HCT116 (cell line): ENCODE measurements at regions not wholly inside any gene's neighbourhood (a gene's known extent, or its start where the extent isn't known, plus 50 kb on each side); places are given as distances from the start of the nearest gene placed in this dataset.

ENCODE experiments used
- ATAC-seq: fragments of 200-7000 bp; cut with Tn5 transposase; 2 replicates; pipeline ENCODE4 v1.9.1; 2020; ENCODE audit warnings: mild to moderate bottlenecking, moderate library complexity
- BruUV-seq: library from RNA; stranded (reverse); fragments of 400-500 nt; replicated peaks from 2 replicates; lab custom pipeline; 2021; lab: Mats Ljungman, UMichigan
- CTCF ChIA-PET: fragments of 300-600 bp; sonication (Branson Sonifier 250); formaldehyde crosslinking; loops from one replicate; lab custom pipeline; 2021; ENCODE audit warnings: antibody characterized with exemption; lab: Charles Lee
- POLR2A ChIA-PET: fragments of 300-600, 350-600 bp; sonication (Branson Sonifier 250); formaldehyde crosslinking; loops from one replicate; lab custom pipeline; 2021; ENCODE audit warnings: antibody characterized with exemption; lab: Charles Lee
- RAD21 ChIA-PET, 2 experiments: fragments of 300-600 bp; sonication (Branson Sonifier 250); formaldehyde crosslinking; loops; one replicate each; lab custom pipeline; 2023; ENCODE audit warnings: low total read pairs in 2 of 2; ENCODE audit not compliant: uncharacterized antibody in 2 of 2, unreplicated experiment in 2 of 2, low non-redundant PET in 1 of 2; lab: Charles Lee
- DNase-seq: peaks from one replicate; pipeline ENCODE4 v3.0.0-alpha.2; 2010; ENCODE audit warnings: low read depth, low spot score
- H2AFZ ChIP-seq: fragments of 200-600 bp; shearing (Covaris generic), sonication (generic); 2 replicates; pipeline ENCODE4 v1.6.1; 2017; ENCODE audit warnings: low read depth, mixed run types, mixed read lengths, antibody characterized with exemption, low read length; ENCODE audit not compliant: poor library complexity, severe bottlenecking
- H3K27ac ChIP-seq: 2 replicates; pipeline ENCODE4 v1.5.1; 2012; ENCODE audit warnings: low read depth, low read length
- H3K27me3 ChIP-seq: fragments of 200-600 bp; sonication (generic); 2 replicates; pipeline ENCODE4 v1.6.1; 2016; ENCODE audit warnings: mixed run types, low read length, mixed read lengths; ENCODE audit not compliant: insufficient read depth
- H3K36me3 ChIP-seq, 2 experiments: fragments of 200-500 bp in 1 of 2; fragments of 200-600 bp in 1 of 2; sonication (Bioruptor generic) in 1 of 2; sonication (generic) in 1 of 2; 2 replicates each; pipeline versions ENCODE4 v1.5.1 to v1.6.1; 2014 to 2016; ENCODE audit warnings: low read length in 2 of 2, inconsistent platforms in 1 of 2, mixed read lengths in 1 of 2, mixed run types in 1 of 2; ENCODE audit not compliant: insufficient read depth in 2 of 2, control insufficient read depth in 1 of 2
- H3K4me1 ChIP-seq, 2 experiments: fragments of 200-600 bp in 1 of 2; sonication (generic) in 1 of 2; 2 replicates each; pipeline versions ENCODE4 v1.5.1 to v1.6.1; 2012 to 2017; ENCODE audit warnings: low read length in 2 of 2, inconsistent platforms in 1 of 2, mild to moderate bottlenecking in 1 of 2, mixed read lengths in 1 of 2, mixed run types in 1 of 2, moderate library complexity in 1 of 2; ENCODE audit not compliant: insufficient read depth in 2 of 2, control insufficient read depth in 1 of 2
- H3K4me2 ChIP-seq: fragments of 200-600 bp; sonication (generic); 2 replicates; pipeline ENCODE4 v1.6.1; 2017; ENCODE audit warnings: mixed run types, low read length, mixed read lengths
- H3K4me3 ChIP-seq, 2 experiments: fragments of 200-600 bp in 1 of 2; sonication (generic) in 1 of 2; replicated peaks in 1 of 2; 2 replicates each; pipeline ENCODE4 v1.5.1; 2011 to 2016; ENCODE audit warnings: low read length in 2 of 2, control low read depth in 1 of 2, low read depth in 1 of 2, mild to moderate bottlenecking in 1 of 2, mixed read lengths in 1 of 2, mixed run types in 1 of 2
- H3K79me2 ChIP-seq: fragments of 200-600 bp; sonication (generic); 2 replicates; pipeline ENCODE4 v1.6.1; 2017; ENCODE audit warnings: mild to moderate bottlenecking, mixed run types, low read length, moderate library complexity, mixed read lengths; ENCODE audit not compliant: insufficient read depth
- H3K9ac ChIP-seq: fragments of 200-600 bp; sonication (generic); 2 replicates; pipeline ENCODE4 v1.6.1; 2016; ENCODE audit warnings: low read length, mixed read lengths
- H3K9me2 ChIP-seq: fragments of 200-600 bp; sonication (generic), shearing (Covaris generic); 2 replicates; pipeline ENCODE4 v1.6.1; 2017; ENCODE audit warnings: mixed run types, mild to moderate bottlenecking, moderate library complexity; ENCODE audit not compliant: insufficient read depth
- H3K9me3 ChIP-seq, 2 experiments: fragments of 200-500 bp in 1 of 2; fragments of 200-600 bp in 1 of 2; sonication (Bioruptor generic) in 1 of 2; sonication (generic) in 1 of 2; 2 replicates each; pipeline ENCODE4 v1.6.1; 2014 to 2017; ENCODE audit warnings: low read length in 2 of 2, mixed read lengths in 2 of 2, inconsistent platforms in 1 of 2, low read depth in 1 of 2, mild to moderate bottlenecking in 1 of 2, mixed run types in 1 of 2, moderate library complexity in 1 of 2; ENCODE audit not compliant: control insufficient read depth in 1 of 2, insufficient read depth in 1 of 2
- H4K20me1 ChIP-seq: fragments of 200-600 bp; sonication (generic), shearing (Covaris generic); 2 replicates; pipeline ENCODE4 v1.6.1; 2017; ENCODE audit warnings: mixed run types, mild to moderate bottlenecking, moderate library complexity; ENCODE audit not compliant: insufficient read depth
- CBX3 ChIP-seq: IDR thresholded peaks from 2 replicates; pipeline ENCODE4 v1.6.1; 2012; ENCODE audit warnings: low read depth
- CEBPB ChIP-seq: IDR thresholded peaks from 2 replicates; pipeline ENCODE4 v1.6.1; 2012; ENCODE audit warnings: low read depth
- EGR1 ChIP-seq: IDR thresholded peaks from 2 replicates; pipeline ENCODE4 v1.6.1; 2012; ENCODE audit warnings: low read depth
- ELF1 ChIP-seq: IDR thresholded peaks from 2 replicates; pipeline ENCODE4 v1.6.1; 2012; ENCODE audit warnings: low read depth, borderline replicate concordance
- EZH2 ChIP-seq: fragments of 200-600 bp; sonication (generic); IDR thresholded peaks from 2 replicates; pipeline ENCODE4 v1.6.1; 2017; ENCODE audit warnings: antibody characterized with exemption, mixed run types
- JUND ChIP-seq: IDR thresholded peaks from 2 replicates; pipeline ENCODE4 v1.6.1; 2012
- POLR2AphosphoS5 ChIP-seq: IDR thresholded peaks from 2 replicates; pipeline ENCODE4 v1.6.1; 2011; ENCODE audit warnings: mild to moderate bottlenecking, low read depth, low read length, moderate library complexity
- SIN3A ChIP-seq: IDR thresholded peaks from 2 replicates; pipeline ENCODE4 v1.6.1; 2012; ENCODE audit warnings: low read depth
- SRF ChIP-seq: IDR thresholded peaks from 2 replicates; pipeline ENCODE4 v1.6.1; 2012; ENCODE audit warnings: low read depth
- YY1 ChIP-seq: IDR thresholded peaks from 2 replicates; pipeline ENCODE4 v1.6.1; 2011; ENCODE audit warnings: low read length, low read depth, moderate library complexity, mild to moderate bottlenecking; ENCODE audit not compliant: insufficient replicate concordance; ENCODE audit errors: extremely low read depth
- intact Hi-C: fragments of 100-400 bp; cut with micrococcal nuclease; formaldehyde crosslinking; loops from 2 replicates; pipeline ENCODE4 v1.10.0; 2022
- TF ChIP-seq, protein P1 (sequence below): IDR thresholded peaks from 2 replicates; pipeline ENCODE4 v1.6.1; 2011; ENCODE audit warnings: mild to moderate bottlenecking, low read length, moderate library complexity; ENCODE audit not compliant: insufficient replicate concordance; ENCODE audit errors: extremely low read depth
- TF ChIP-seq, protein P2 (sequence below): IDR thresholded peaks from 2 replicates; pipeline ENCODE4 v1.6.1; 2012

DNA sequence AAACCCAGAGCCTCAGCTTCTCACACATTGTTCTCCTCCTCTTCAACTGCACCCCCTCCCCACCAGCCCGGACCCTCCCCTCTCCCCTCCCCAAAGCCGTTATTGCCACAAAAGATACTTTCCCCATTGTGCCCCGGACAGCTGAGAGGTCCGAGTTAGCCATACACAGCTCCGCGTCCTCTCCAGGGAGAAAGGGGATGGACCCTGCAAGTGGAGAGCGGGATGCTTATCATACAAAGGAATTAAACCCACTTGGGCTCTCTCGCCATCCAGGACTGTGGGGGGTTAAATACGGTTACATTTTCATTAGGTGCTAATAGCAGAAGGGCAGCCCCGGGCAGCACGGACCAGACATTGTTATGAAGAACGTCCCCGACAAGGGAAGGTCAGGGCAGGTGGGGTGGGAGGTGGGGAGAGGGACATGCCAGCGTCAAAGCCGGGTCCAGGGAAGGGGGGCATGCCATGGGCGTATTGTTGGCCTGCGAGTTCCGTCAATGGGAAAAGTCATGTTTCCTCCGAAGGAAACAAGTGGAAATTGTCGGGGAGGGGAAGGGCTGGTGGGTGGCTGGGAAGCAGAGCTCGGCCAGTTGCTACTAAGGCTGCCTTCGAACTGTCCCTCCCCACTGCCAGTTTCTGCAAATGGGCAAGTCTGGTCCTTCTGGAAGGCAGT lies 99.1 kb downstream of the SOX9 start (continued):
- TF ChIP-seq POLR2AphosphoS5: no peak
- no peak for TF ChIP-seq SRF
- no peak for TF ChIP-seq ELF1
- no peak for TF ChIP-seq JUND
- no peak for TF ChIP-seq EZH2
- TF ChIP-seq CBX3: no peak
- TF ChIP-seq CEBPB: no peak
- TF ChIP-seq, protein P1, sequence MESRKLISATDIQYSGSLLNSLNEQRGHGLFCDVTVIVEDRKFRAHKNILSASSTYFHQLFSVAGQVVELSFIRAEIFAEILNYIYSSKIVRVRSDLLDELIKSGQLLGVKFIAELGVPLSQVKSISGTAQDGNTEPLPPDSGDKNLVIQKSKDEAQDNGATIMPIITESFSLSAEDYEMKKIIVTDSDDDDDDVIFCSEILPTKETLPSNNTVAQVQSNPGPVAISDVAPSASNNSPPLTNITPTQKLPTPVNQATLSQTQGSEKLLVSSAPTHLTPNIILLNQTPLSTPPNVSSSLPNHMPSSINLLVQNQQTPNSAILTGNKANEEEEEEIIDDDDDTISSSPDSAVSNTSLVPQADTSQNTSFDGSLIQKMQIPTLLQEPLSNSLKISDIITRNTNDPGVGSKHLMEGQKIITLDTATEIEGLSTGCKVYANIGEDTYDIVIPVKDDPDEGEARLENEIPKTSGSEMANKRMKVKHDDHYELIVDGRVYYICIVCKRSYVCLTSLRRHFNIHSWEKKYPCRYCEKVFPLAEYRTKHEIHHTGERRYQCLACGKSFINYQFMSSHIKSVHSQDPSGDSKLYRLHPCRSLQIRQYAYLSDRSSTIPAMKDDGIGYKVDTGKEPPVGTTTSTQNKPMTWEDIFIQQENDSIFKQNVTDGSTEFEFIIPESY: no peak
- no peak for TF ChIP-seq YY1

DNA sequence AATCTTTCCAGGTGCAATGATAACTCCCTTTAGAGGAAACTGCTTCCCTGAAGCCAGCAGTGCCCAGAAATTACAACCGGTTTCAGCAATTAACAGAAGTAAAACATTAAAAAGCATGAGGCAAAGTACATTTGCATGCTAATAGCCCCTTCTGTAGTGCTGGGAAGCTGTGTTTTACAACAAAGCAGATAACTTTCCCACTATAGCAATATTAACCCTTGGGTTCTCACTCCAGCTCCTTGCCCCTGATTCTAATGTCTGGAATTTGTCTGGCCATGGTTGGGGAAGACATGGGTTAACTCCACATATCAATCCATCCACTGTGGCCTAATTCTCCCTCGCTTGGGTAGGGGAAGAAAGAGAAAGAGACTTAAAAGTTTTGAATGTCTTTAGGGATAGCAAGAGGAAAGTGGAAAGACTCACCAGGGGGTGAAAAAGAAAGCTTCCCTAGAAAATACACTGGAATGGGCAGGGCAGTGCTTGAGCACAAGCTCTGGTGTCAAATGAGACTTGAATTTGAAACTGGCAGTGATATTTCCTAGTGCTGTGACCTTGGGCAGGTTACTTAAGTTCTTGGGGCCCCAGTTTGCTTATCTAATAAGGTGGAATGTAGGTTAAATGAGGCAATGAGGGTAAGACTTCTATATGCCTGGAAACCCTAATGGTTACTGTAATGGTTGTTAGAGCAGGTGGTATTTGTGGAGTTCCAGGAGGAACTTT lies 102.0 kb downstream of the SOX9 start:
- BruUV-seq: no TSS peak
- TF ChIP-seq, protein P2, sequence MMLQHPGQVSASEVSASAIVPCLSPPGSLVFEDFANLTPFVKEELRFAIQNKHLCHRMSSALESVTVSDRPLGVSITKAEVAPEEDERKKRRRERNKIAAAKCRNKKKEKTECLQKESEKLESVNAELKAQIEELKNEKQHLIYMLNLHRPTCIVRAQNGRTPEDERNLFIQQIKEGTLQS: no peak
- no peak for TF ChIP-seq SIN3A
- no peak for TF ChIP-seq EGR1
- TF ChIP-seq EZH2: no peak
- TF ChIP-seq, all 23 proteins: peak for 0
- Histone ChIP-seq H3K27me3 (no peaks in the 10 kb centered on the region), H3K9me2 (no peaks in the 10 kb centered on the region), H2AFZ (no peak overlapping the region), H3K36me3 (no peaks in the 10 kb centered on the region), H3K79me2 (no peaks in the 10 kb centered on the region), H3K4me1 (no peaks in the 10 kb centered on the region), H3K4me3 (no peak overlapping the region), H4K20me1 (no peaks in the 10 kb centered on the region), H3K9me3 (no peaks in the 10 kb centered on the region), H3K9ac (no peak overlapping the region), H3K4me2 (no peak overlapping the region), H3K27ac (no peak overlapping the region)
- intact Hi-C loops: no loop called here
- CTCF ChIA-PET: no interaction called here
- DNase-seq: no peak
- RAD21 ChIA-PET: no interaction called here
- POLR2A ChIA-PET: no interaction called here
- no peak for ATAC-seq
